SH-SY5Y (cell line): ENCODE measurements at regions not wholly inside any gene's neighbourhood (a gene's known extent, or its start where the extent isn't known, plus 50 kb on each side); places are given as distances from the start of the nearest gene placed in this dataset.

ENCODE experiments used
- GATA2 ChIP-seq: IDR thresholded peaks from 2 replicates; pipeline ENCODE4 v1.6.1; 2011; ENCODE audit warnings: mild to moderate bottlenecking, low read depth, low read length
- GATA3 ChIP-seq: IDR thresholded peaks from 2 replicates; pipeline ENCODE4 v1.6.1; 2011; ENCODE audit warnings: low read depth, mild to moderate bottlenecking, low read length, moderate library complexity

DNA sequence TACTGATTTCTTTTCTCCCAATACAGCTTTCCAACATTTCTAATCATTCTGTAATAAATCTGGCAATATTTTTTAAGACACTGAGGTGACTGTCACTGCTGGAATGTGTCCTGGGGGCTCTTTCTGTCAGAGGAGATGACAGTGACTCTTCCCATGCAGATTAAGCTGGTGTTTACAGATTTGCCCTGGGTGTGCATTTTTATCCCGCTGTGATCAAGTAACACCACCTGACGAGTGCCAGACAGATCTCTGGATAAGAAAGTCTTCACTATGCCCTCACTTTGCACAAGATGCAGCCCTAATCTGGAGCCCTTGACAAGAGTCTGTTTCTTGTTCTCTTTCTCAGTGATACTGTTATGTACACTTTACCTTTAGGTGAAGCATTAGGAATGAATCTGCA lies 477.7 kb downstream of the ZIC1 start:
- TF ChIP-seq GATA2 (peak; percentile 76), GATA3 (peak; percentile 52; the same call in 1 of the 2 replicates)

DNA sequence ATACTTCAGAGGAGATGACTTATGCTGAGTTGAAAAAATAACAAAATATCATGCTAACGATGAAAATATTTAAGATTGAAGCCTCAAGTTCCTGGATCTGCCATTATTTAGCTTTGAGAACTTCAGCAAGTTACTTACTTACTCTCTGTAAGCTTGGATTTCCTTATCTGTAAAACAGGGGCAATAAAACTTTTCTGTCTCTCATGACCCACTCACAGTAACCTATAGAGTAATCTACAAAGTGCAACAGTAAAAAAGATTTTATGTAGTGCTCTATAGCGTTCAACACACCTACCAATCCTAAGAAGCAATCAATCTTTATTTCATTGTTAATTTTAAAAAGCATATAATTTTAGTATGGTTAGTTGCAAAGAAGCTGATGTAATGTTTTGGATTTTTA lies 478.6 kb downstream of the ZIC1 start:
- no peak for TF ChIP-seq GATA3
- TF ChIP-seq GATA2 = no peak

DNA sequence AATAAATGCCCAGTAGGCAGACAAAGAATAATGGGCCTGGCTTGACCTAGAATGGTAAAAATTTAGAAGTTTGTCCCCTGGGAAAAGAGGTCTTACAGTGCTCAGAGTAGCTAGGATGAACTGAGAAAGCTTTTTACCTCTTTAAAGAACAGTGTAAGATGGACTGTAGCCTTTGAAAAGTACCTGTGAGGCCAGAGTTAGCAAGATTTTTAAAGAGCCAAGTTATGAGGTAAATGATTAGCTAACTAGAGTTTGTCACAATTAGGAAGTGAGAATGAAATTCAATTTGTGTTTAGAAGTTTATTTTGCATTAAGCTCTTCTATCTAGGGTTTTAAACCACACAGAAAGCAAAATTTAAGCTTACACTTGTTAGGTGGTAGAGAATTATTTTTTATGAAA lies 480.9 kb downstream of the ZIC1 start:
- TF ChIP-seq GATA3 = no peak

DNA sequence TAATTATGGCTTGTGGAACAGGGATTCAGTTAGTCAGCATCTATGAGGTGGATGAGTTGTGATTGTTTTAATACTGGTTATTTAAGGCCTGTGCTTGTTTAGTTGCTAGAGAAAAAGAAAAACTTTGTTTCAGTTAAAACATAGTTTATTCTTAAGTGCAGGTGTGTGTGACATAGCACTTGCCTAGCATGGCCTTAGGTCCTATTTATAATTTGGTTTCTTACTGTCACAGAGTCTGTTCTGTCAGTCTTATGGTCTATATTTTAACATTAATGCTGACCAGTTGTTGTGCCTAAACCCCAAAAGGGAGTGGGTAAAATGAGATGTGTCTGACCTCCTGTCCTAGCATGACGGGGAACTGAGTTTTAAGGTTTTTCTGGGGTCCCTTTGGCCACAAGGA lies 486.3 kb downstream of the ZIC1 start:
- no peak for TF ChIP-seq GATA2
- TF ChIP-seq GATA3 = no peak

DNA sequence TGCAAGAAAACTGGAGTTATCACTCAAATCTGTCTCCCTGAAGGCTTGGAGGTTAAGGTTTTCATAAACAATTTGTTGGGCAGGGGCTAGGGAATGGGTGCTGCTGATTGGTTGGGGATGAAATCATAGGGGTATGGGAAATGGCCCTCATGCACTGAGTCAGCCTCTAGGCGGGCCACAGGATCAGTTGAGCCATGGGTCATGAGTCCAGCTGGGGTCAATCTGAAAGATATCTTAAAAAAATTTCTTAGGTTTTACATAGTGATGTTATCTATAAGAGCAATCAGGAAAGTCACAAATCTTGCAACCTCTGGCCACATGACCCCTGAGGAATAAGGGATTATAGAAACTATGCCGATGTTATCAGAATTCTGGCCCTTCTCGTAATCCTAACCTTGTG lies 491.7 kb downstream of the ZIC1 start:
- no peak for TF ChIP-seq GATA2
- no peak for TF ChIP-seq GATA3

DNA sequence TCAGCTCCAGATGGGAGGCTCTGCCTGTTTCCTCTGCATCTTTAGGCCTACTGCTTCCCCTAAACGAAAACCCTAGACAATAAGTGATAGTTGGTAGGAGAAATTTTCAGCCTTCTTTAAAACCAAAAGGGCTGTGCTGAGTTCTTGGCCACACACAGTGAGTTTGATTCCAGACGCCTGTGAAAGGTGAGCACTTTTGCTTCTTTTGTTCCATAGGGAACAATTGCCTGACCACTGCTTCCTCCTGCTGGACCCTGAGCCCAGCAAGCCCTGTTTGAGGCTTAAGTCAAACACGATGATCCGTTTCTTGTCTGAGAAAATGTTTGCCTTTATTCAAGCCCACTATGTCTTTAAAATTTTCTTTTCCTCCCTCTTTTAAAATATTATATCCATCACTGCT lies 493.9 kb downstream of the ZIC1 start:
- TF ChIP-seq GATA3 (no peak), GATA2 (no peak)

DNA sequence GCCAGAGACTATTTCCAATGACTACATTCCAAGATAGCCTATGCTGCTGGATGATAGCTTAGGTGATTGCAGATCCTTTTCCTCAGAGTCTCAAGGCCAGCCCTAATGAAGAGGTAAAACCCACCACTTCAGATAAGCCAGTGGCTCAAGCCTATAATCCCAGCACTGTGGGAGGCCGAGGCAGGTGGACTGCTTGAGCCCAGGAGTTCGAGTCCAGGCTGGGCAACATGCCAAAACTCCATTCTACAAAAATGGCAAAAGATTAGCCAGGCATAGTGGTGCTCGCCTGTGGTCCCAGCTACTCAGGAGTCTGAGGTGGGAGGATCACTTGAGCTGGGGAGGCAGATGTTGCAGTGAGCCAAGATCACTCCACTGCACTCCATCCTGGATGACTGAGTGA lies 495.3 kb downstream of the ZIC1 start:
- TF ChIP-seq GATA3 = no peak
- TF ChIP-seq GATA2 = no peak

DNA sequence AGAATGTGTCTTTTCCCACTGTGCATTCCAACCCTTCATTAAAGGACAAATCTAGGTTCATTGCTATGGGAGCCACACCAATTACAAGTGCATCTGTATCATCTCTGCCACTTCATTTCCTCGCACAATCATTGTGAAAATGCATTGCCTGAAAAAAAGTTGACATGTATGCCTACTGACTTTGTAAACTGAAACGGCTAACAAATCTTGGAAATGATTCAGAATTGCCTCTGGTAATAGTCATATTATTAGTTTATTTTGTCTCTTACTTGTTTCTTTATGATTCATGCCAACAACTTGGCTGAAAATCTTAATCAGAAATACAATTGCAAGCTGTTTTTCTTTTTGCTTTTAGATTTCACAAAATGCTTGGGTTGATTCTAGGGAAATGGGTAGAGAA lies 497.1 kb downstream of the ZIC1 start:
- no peak for TF ChIP-seq GATA2
- no peak for TF ChIP-seq GATA3

DNA sequence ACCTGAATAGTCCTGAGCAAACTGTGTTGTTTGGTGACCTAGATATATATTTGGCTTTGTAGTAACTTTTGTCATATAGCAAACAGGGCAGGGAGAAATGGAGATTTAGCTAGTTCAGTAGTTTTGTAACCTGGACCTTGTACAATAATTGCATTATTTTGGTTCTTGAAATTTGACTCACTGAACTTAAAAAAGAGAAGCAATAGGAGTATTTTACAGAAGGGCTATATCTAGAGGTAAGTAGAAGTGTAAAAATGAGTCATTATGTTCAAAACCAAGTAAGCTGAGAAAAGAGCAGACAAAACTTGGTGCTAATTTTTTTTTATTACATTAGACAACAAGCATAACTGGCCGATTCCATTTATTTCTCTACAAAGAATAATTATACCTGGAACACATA lies 505.4 kb downstream of the ZIC1 start:
- TF ChIP-seq GATA3 = no peak
- TF ChIP-seq GATA2 = no peak

DNA sequence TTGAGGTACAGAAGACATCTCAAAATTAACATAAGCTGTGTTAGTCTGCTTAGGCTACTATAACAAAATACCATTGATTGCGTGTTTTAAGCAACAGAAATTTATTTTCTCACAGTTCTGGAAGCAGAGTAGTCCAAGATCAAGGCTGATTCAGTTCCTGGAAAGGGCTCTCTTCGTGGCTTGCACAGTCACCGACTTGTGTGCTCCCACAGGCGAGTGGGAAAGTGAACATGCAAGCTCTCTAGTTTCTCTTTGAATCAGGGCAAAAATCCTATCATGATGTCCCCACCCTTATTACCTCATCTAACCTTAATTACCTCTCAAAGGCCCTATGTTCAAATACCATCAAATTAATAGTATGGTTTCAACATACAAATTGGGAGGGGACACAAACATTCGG lies 505.9 kb downstream of the ZIC1 start:
- TF ChIP-seq GATA3 (no peak), GATA2 (no peak)

DNA sequence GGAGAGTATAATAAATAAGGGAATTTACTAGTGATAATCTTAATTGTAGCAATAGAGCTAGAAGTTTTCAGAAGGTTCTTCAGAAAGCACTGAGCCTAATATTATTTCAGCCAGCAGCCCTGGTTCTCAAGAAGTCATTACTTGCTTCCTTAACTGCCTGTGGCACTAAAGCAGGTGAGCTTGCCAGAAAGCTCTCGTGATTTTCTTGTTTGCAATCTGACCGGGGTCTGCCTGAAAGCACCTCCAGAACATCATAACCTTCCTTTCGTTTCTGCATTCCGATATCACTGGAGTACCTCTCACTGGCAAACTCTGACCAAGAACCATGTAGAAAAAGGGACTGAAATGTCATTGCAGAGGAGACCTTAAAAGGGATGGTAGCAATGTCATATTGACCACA lies 510.3 kb downstream of the ZIC1 start:
- TF ChIP-seq GATA2 (no peak), GATA3 (no peak)

DNA sequence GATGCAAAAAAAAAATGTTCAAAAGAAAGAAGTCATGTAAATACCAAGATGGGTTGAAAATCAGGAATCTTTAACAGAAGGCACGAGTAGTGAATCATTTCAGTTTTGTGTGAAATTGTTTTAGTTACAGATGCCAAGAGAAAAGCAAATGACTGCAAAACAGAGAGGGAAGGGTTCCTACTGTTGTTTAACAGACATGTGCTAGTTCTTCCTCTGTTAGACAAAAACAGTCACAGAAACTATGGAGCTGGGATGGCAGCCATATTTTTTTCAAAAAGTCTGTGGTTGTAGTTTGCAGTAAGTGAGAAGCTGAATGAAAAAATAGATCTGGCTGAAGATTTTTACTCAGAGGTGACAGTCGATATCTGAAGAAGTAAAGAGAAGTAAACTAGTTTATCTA lies 511.9 kb downstream of the ZIC1 start:
- TF ChIP-seq GATA3 = no peak
- TF ChIP-seq GATA2 = no peak

DNA sequence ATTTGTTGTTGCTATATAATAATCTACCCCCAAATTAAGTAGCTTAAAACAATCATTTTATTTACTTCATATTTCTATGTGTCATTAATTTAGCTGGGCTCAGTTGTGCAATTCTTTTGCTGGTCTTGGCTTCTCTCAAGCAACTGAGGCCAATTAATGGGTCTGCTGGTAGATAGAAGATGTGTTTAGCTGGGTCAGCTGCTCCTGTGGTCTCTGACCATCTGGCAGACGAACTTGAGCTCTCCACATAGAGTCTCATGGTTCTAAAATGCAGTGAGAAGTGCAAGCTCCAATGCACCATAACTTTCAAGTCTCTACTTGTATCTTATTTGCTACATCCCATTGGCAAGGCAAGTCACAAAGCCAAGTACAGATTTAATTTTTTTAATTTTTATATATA lies 515.6 kb downstream of the ZIC1 start:
- TF ChIP-seq GATA3 = no peak
- no peak for TF ChIP-seq GATA2

DNA sequence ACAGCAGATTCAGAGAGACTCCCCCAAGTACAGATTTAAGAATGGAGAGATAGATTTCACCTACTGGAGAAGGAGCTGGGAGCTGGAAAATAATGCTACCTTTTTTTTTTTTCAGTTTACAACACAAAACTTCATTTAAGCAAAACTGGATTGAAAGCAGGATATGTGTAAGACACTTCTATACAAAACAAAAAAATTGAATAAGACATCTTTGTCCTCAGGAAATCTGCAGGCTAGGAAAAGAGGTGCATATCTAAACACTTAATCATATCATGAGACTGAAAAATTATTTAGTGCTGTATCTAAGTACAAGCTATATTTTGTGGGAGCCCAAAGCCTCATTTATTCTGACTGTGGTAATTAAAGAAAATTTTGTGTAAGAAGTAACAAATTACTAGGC lies 516.1 kb downstream of the ZIC1 start:
- TF ChIP-seq GATA3 = no peak
- no peak for TF ChIP-seq GATA2

DNA sequence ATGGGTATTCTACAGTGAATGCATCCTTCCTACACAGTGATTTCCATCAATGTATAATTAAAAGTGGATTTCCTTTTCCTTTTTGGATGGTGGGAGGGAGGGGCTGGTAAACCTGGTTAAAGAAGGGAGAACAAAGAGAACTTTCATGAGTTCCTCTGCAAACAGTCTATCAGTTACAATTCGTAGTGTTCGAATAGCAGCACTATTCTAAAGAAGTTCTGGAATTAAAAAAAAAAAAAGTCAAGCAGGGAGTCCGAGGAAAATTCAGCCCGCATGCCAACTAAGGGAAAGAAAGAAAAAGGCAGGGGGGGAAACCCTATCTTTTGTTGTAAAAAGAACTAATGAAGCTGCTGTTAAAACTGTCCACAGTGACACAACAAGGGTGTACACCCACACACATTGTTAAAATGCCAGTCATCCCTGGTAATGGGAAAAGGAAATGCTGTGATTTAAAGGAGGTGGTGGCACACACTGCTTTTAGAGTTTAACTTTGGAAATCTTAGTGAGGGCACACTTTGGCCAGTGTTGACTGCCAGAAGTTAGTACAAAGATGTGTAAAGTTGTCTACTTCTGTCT lies 521.2 kb downstream of the ZIC1 start:
- TF ChIP-seq GATA2 = no peak
- no peak for TF ChIP-seq GATA3
